HepG2 (cell line): ENCODE measurements at regions not wholly inside any gene's neighbourhood (a gene's known extent, or its start where the extent isn't known, plus 50 kb on each side); places are given as distances from the start of the nearest gene placed in this dataset.

Source experiments
- ATAC-seq: fragments of 200-7000 bp; cut with Tn5 transposase; 3 replicates; pipeline ENCODE4 v1.9.1; 2020; ENCODE audit warnings: mild to moderate bottlenecking, moderate library complexity
- BruUV-seq: library from RNA; stranded (reverse); fragments of 400-500 nt; replicated peaks from 2 replicates; lab custom pipeline; 2021; lab: Mats Ljungman, UMichigan
- CTCF ChIA-PET: fragments of 300-600 bp; formaldehyde crosslinking; extraction: SDS; loops from one replicate; lab custom pipeline; 2021; ENCODE audit warnings: low total read pairs, inconsistent platforms, low intra/inter-chr PET ratio; lab: Yijun Ruan, JAX
- POLR2A ChIA-PET: fragments of 350-600 bp; sonication (Branson Sonifier 250); formaldehyde crosslinking; loops from one replicate; lab custom pipeline; 2020; ENCODE audit warnings: antibody characterized with exemption, inconsistent platforms; lab: Yijun Ruan, JAX
- DNase-seq: peaks from one replicate; pipeline ENCODE4 v3.0.0-alpha.2; 2015; ENCODE audit warnings: low spot score
- FAIRE-seq: peaks from 3 replicates; lab custom pipeline; 2011; peaks lifted over from hg19 to GRCh38; lab: Jason Lieb, UNC
- H2AFZ ChIP-seq: one replicate; pipeline ENCODE4 v1.6.1; 2011; ENCODE audit warnings: low read length, inconsistent platforms
- H3K27ac ChIP-seq: fragments of 300-600 bp; 3 replicates; pipeline ENCODE4 v1.8.0; 2011; ENCODE audit warnings: mixed run types, mild to moderate bottlenecking, mixed read lengths, low read length, inconsistent platforms; ENCODE audit not compliant: insufficient read depth; ENCODE audit errors: extremely low read length
- H3K27me3 ChIP-seq, 2 experiments: fragments of 200-600 bp in 1 of 2; 2 replicates in 1 of 2; 3 replicates in 1 of 2; pipeline versions ENCODE4 v1.6.0 to v1.8.0; 2011; ENCODE audit warnings: low read length in 2 of 2, mild to moderate bottlenecking in 2 of 2, moderate library complexity in 2 of 2, inconsistent platforms in 1 of 2; ENCODE audit not compliant: insufficient read depth in 2 of 2, control insufficient read depth in 1 of 2
- H3K36me3 ChIP-seq, 2 experiments: fragments of 200-600 bp in 1 of 2; replicated peaks in 1 of 2; 2 replicates in 1 of 2; 3 replicates in 1 of 2; pipeline versions ENCODE4 v1.5.1 to v1.8.0; 2011; ENCODE audit warnings: low read length in 2 of 2, inconsistent platforms in 1 of 2; ENCODE audit not compliant: insufficient read depth in 2 of 2, control insufficient read depth in 1 of 2
- H3K4me1 ChIP-seq: 2 replicates; pipeline ENCODE4 v1.5.1; 2012; ENCODE audit warnings: low read length, inconsistent platforms; ENCODE audit not compliant: insufficient read depth
- H3K4me2 ChIP-seq: 2 replicates; pipeline ENCODE4 v1.6.0; 2011; ENCODE audit warnings: low read depth, low read length, inconsistent platforms
- H3K4me3 ChIP-seq, 3 experiments: fragments of 200-600 bp in 1 of 3; sonication (generic), shearing (Covaris generic) in 1 of 3; replicated peaks in 1 of 3; 2 replicates each; pipeline ENCODE4 v1.5.1; 2011 to 2016; ENCODE audit warnings: low read length in 3 of 3, inconsistent platforms in 2 of 3, low read depth in 2 of 3, mild to moderate bottlenecking in 2 of 3, control low read depth in 1 of 3, mixed read lengths in 1 of 3; ENCODE audit not compliant: insufficient read depth in 1 of 3
- H3K79me2 ChIP-seq: one replicate; pipeline ENCODE4 v1.6.1; 2011; ENCODE audit warnings: low read length, inconsistent platforms; ENCODE audit not compliant: insufficient read depth
- H3K9ac ChIP-seq: 2 replicates; pipeline ENCODE4 v1.6.0; 2011; ENCODE audit warnings: mild to moderate bottlenecking, low read depth, low read length, inconsistent platforms; ENCODE audit not compliant: insufficient read depth
- H3K9me3 ChIP-seq: 2 replicates; pipeline ENCODE4 v1.5.1; 2012; ENCODE audit warnings: mild to moderate bottlenecking, low read length
- H4K20me1 ChIP-seq: 2 replicates; pipeline ENCODE4 v1.6.0; 2011; ENCODE audit warnings: inconsistent platforms, mild to moderate bottlenecking, low read length, moderate library complexity; ENCODE audit not compliant: insufficient read depth
- BCLAF1 ChIP-seq: fragments of 450-650 bp; IDR thresholded peaks from 2 replicates; pipeline ENCODE4 v1.6.1; 2017; ENCODE audit warnings: mild to moderate bottlenecking
- HNF4G ChIP-seq, 2 experiments: sonication (generic) in 1 of 2; formaldehyde crosslinking in 1 of 2; IDR thresholded peaks; 2 replicates each; pipeline versions ENCODE4 v1.4.0 to v1.6.1; 2011 to 2020; ENCODE audit warnings: borderline replicate concordance in 2 of 2, low read depth in 2 of 2, mild to moderate bottlenecking in 2 of 2, low read length in 1 of 2, missing genetic modification reagents in 1 of 2, moderate library complexity in 1 of 2
- IRF2 ChIP-seq: IDR thresholded peaks from 2 replicates; pipeline ENCODE4 v1.6.1; 2018; ENCODE audit warnings: missing genetic modification reagents, missing compliant biosample characterization
- ZNF230 ChIP-seq: sonication (generic); formaldehyde crosslinking; IDR thresholded peaks from 2 replicates; pipeline ENCODE4 v1.4.0; 2020; ENCODE audit warnings: mild to moderate bottlenecking, missing genetic modification reagents
- ZNF263 ChIP-seq: sonication (generic); formaldehyde crosslinking; IDR thresholded peaks from 2 replicates; pipeline ENCODE4 v1.4.0; 2020; ENCODE audit warnings: missing genetic modification reagents
- ZNF605 ChIP-seq: sonication (generic); formaldehyde crosslinking; IDR thresholded peaks from 2 replicates; pipeline ENCODE4 v1.8.0; 2022; ENCODE audit warnings: mild to moderate bottlenecking, missing genetic modification reagents
- ZSCAN30 ChIP-seq: sonication (generic); formaldehyde crosslinking; IDR thresholded peaks from 2 replicates; pipeline ENCODE4 v1.5.0; 2020; ENCODE audit warnings: mild to moderate bottlenecking, missing genetic modification reagents
- WGBS: methylation state at CpG from one replicate; pipeline ENCODE4 v1.1.6; 2017; ENCODE audit warnings: low lambda C conversion rate; 5-methylcytosine and 5-hydroxymethylcytosine counted together
- in situ Hi-C: cut with HindIII; loops from 2 replicates; pipeline ENCODE4 v1.10.0; 2017; ENCODE audit warnings: low pct_unique_long_range_greater_than_20kb; ENCODE audit not compliant: extremely low pct_ligation_motif_present
- intact Hi-C: fragments of 100-400 bp; cut with micrococcal nuclease; formaldehyde crosslinking; loops from one replicate; pipeline ENCODE4 v1.10.0; 2022; ENCODE audit not compliant: unreplicated experiment
- TF ChIP-seq, protein P1 (sequence below): sonication (generic); formaldehyde crosslinking; IDR thresholded peaks from 2 replicates; pipeline ENCODE4 v1.8.0; 2022; ENCODE audit warnings: mild to moderate bottlenecking, missing genetic modification reagents, moderate library complexity
- TF ChIP-seq, protein P2 (sequence below): sonication (generic); formaldehyde crosslinking; IDR thresholded peaks from 2 replicates; pipeline ENCODE4 v1.4.0; 2020; ENCODE audit warnings: missing genetic modification reagents
- TF ChIP-seq, protein P3 (sequence below): IDR thresholded peaks from 2 replicates; pipeline ENCODE4 v1.4.0; 2020; ENCODE audit warnings: mild to moderate bottlenecking, missing genetic modification reagents
- TF ChIP-seq, protein P4 (sequence below): sonication (generic); formaldehyde crosslinking; IDR thresholded peaks from 2 replicates; pipeline ENCODE4 v1.4.0; 2020; ENCODE audit warnings: mild to moderate bottlenecking, low read depth, missing genetic modification reagents

- FAIRE-seq (no peak), DNase-seq (no peak), ATAC-seq (no peak)
- WGBS, result 48% methylated on average over 4 of the region's 4 CpGs
- intact Hi-C loops, result no loop called here
- ChIA-PET POLR2A (no interaction called here), CTCF (no interaction called here)
- Histone ChIP-seq H3K9me3 (no peaks in the 10 kb centered on the region), H3K4me1 (no peaks in the 10 kb centered on the region), H3K27ac (no peak overlapping the region), H3K36me3 (no peaks in the 10 kb centered on the region), H3K27me3 (peaks cover 0 to 16% of the 10 kb centered on the region in 2 experiments; a peak in 2 of 5 replicates), H2AFZ (no peak overlapping the region), H3K4me2 (no peak overlapping the region), H3K79me2 (no peaks in the 10 kb centered on the region), H3K9ac (no peak overlapping the region), H3K4me3 (no peak overlapping the region), H4K20me1 (no peaks in the 10 kb centered on the region)
- in situ Hi-C loops, result no loop called here
- no TSS peak for BruUV-seq
- TF ChIP-seq HNF4G (IDR thresholded peaks at IDR 0.05; ENCODE audit: borderline replicate concordance, low read depth, low read length), result no peak
- TF ChIP-seq HNF4G (CRISPR knock-in tag; IDR thresholded peaks at IDR 0.05; ENCODE audit: borderline replicate concordance, low read depth), result no peak
- TF ChIP-seq, protein P1, sequence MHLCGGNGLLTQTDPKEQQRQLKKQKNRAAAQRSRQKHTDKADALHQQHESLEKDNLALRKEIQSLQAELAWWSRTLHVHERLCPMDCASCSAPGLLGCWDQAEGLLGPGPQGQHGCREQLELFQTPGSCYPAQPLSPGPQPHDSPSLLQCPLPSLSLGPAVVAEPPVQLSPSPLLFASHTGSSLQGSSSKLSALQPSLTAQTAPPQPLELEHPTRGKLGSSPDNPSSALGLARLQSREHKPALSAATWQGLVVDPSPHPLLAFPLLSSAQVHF (CRISPR knock-in tag), result no peak
- no peak for TF ChIP-seq ZNF263 (CRISPR knock-in tag)
- no peak for TF ChIP-seq ZSCAN30 (CRISPR knock-in tag)
- no peak for TF ChIP-seq IRF2
- no peak for TF ChIP-seq BCLAF1
- TF ChIP-seq ZNF605 (CRISPR knock-in tag), result no peak
- TF ChIP-seq, protein P2, sequence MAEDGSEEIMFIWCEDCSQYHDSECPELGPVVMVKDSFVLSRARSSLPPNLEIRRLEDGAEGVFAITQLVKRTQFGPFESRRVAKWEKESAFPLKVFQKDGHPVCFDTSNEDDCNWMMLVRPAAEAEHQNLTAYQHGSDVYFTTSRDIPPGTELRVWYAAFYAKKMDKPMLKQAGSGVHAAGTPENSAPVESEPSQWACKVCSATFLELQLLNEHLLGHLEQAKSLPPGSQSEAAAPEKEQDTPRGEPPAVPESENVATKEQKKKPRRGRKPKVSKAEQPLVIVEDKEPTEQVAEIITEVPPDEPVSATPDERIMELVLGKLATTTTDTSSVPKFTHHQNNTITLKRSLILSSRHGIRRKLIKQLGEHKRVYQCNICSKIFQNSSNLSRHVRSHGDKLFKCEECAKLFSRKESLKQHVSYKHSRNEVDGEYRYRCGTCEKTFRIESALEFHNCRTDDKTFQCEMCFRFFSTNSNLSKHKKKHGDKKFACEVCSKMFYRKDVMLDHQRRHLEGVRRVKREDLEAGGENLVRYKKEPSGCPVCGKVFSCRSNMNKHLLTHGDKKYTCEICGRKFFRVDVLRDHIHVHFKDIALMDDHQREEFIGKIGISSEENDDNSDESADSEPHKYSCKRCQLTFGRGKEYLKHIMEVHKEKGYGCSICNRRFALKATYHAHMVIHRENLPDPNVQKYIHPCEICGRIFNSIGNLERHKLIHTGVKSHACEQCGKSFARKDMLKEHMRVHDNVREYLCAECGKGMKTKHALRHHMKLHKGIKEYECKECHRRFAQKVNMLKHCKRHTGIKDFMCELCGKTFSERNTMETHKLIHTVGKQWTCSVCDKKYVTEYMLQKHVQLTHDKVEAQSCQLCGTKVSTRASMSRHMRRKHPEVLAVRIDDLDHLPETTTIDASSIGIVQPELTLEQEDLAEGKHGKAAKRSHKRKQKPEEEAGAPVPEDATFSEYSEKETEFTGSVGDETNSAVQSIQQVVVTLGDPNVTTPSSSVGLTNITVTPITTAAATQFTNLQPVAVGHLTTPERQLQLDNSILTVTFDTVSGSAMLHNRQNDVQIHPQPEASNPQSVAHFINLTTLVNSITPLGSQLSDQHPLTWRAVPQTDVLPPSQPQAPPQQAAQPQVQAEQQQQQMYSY, result no peak
- TF ChIP-seq ZNF230 (CRISPR knock-in tag), result no peak
- TF ChIP-seq, protein P3, sequence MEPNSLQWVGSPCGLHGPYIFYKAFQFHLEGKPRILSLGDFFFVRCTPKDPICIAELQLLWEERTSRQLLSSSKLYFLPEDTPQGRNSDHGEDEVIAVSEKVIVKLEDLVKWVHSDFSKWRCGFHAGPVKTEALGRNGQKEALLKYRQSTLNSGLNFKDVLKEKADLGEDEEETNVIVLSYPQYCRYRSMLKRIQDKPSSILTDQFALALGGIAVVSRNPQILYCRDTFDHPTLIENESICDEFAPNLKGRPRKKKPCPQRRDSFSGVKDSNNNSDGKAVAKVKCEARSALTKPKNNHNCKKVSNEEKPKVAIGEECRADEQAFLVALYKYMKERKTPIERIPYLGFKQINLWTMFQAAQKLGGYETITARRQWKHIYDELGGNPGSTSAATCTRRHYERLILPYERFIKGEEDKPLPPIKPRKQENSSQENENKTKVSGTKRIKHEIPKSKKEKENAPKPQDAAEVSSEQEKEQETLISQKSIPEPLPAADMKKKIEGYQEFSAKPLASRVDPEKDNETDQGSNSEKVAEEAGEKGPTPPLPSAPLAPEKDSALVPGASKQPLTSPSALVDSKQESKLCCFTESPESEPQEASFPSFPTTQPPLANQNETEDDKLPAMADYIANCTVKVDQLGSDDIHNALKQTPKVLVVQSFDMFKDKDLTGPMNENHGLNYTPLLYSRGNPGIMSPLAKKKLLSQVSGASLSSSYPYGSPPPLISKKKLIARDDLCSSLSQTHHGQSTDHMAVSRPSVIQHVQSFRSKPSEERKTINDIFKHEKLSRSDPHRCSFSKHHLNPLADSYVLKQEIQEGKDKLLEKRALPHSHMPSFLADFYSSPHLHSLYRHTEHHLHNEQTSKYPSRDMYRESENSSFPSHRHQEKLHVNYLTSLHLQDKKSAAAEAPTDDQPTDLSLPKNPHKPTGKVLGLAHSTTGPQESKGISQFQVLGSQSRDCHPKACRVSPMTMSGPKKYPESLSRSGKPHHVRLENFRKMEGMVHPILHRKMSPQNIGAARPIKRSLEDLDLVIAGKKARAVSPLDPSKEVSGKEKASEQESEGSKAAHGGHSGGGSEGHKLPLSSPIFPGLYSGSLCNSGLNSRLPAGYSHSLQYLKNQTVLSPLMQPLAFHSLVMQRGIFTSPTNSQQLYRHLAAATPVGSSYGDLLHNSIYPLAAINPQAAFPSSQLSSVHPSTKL (CRISPR knock-in tag), result no peak
- TF ChIP-seq, protein P4, sequence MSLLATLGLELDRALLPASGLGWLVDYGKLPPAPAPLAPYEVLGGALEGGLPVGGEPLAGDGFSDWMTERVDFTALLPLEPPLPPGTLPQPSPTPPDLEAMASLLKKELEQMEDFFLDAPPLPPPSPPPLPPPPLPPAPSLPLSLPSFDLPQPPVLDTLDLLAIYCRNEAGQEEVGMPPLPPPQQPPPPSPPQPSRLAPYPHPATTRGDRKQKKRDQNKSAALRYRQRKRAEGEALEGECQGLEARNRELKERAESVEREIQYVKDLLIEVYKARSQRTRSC (CRISPR knock-in tag), result no peak
These were observed 68.4 kb upstream of the SORL1 start for GRCh38 chr11:121383716-121384115.
